ENCODE measurements at regions not wholly inside any gene's neighbourhood (a gene's known extent, or its start where the extent isn't known, plus 50 kb on each side); places are given as distances from the start of the nearest gene placed in this dataset.

DNA sequence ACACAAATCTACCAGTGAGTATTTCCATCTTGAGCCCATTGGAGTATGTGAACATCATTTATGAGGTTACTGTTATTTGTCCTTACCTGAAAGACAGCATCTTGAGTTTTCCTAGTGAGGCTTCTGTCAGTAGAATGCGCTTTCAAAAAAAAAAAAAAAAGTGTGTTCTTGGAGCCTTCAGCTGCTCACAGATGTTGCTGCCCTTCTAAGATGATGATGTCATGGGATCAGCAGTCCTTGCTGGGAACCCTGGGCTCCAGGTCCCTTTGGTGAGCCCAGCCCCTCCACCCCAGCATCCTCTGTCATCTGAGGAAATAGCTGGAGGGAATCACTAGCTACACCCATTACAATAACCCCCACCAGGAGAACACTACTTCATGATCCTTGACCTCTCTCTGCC is 83.3 kb downstream of the ATPSCKMT start:
- TF ChIP-seq FOXA1 (IDR thresholded peaks at IDR 0.05) (no peak), TAF1 (conservative IDR thresholded peaks at IDR 0.05) (no peak), ZBTB33 (IDR thresholded peaks at IDR 0.05) (no peak), JUND (IDR thresholded peaks at IDR 0.05) (no peak), SP1 (IDR thresholded peaks at IDR 0.05) (no peak), YY1 (IDR thresholded peaks at IDR 0.05) (no peak), REST (IDR thresholded peaks at IDR 0.05) (no peak), GABPA (IDR thresholded peaks at IDR 0.05 in 1 of 2, conservative IDR thresholded peaks at IDR 0.05 in 1 of 2) (no peak), RAD21 (IDR thresholded peaks at IDR 0.05) (no peak), RXRA (IDR thresholded peaks at IDR 0.05) (no peak)
- TF ChIP-seq, protein P1, sequence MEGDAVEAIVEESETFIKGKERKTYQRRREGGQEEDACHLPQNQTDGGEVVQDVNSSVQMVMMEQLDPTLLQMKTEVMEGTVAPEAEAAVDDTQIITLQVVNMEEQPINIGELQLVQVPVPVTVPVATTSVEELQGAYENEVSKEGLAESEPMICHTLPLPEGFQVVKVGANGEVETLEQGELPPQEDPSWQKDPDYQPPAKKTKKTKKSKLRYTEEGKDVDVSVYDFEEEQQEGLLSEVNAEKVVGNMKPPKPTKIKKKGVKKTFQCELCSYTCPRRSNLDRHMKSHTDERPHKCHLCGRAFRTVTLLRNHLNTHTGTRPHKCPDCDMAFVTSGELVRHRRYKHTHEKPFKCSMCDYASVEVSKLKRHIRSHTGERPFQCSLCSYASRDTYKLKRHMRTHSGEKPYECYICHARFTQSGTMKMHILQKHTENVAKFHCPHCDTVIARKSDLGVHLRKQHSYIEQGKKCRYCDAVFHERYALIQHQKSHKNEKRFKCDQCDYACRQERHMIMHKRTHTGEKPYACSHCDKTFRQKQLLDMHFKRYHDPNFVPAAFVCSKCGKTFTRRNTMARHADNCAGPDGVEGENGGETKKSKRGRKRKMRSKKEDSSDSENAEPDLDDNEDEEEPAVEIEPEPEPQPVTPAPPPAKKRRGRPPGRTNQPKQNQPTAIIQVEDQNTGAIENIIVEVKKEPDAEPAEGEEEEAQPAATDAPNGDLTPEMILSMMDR (IDR thresholded peaks at IDR 0.05; ENCODE audit: low read depth, low read length, missing input control): no peak
- TF ChIP-seq, protein P2, sequence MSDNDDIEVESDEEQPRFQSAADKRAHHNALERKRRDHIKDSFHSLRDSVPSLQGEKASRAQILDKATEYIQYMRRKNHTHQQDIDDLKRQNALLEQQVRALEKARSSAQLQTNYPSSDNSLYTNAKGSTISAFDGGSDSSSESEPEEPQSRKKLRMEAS (IDR thresholded peaks at IDR 0.05): no peak
